ENCODE measurements at regions not wholly inside any gene's neighbourhood (a gene's known extent, or its start where the extent isn't known, plus 50 kb on each side); places are given as distances from the start of the nearest gene placed in this dataset.
"Not testable (repeated sequence)": the region's sequence is repeated elsewhere in the genome, so short reads cannot be mapped to it uniquely, and the experiment has no call there.

DNA sequence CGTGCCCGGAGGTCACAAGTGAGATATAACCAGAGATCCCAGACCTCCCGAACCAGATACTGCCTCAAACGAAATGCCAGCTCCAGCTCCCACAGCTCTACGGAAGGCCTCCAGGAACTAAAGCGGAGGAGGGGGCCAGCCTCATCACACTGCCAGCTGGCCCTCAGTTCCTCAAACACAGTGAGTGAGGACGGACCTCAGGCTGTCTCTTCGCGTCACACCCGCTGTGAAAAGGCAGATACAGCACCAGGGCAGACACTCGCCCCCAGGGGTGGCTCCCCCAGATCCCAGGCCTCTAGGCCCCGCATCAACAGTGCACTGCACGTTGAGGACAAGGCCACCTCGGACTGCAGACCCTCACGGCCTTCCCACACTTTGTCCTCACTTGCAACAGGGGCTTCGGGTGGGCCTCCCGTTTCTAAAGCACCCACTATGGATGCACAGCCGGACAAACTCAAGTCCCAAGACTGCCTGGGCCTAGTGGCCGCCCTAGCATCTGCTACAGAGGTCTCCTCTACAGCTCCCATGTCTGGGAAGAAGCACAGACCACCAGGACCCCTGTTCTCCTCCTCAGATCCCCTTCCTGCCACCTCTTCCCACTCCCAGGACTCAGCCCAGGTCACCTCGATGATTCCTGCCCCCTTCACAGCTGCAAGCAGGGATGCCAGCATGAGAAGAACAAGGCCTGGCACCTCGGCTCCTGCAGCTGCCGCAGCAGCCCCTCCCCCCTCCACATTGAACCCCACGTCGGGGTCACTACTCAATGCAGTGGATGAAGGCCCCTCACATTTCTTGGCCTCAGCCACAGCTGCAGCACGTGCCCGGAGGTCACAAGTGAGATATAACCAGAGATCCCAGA is 149.3 kb upstream of the C1QTNF3 start:
- not testable (repeated sequence) for H3K36me3 ChIP-seq (replicated peaks); H3K4me1 ChIP-seq; H3K4me3 ChIP-seq; H3K27me3 ChIP-seq (ENCODE audit: low read depth); H3K9me3 ChIP-seq
- in situ Hi-C loops (cut with MboI; ENCODE audit: low sequenced_read_pairs) = loop anchor here (25.0 kb wide), 1 partner anchor 695 kb away; no protein-coding TSS in a partner anchor
- DNase-seq (ENCODE audit: low spot score in 2 of 2) = peak; percentile 1 to 34

DNA sequence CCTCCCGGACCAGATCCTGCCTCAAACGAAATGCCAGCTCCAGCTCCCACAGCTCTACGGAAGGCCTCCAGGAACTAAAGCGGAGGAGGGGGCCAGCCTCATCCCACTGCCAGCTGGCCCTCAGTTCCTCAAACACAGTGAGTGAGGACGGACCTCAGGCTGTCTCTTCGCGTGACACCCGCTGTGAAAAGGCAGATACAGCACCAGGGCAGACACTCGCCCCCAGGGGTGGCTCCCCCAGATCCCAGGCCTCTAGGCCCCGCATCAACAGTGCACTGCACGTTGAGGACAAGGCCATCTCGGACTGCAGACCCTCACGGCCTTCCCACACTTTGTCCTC is 149.9 kb upstream of the C1QTNF3 start:
- not testable (repeated sequence) for H3K27me3 ChIP-seq (ENCODE audit: low read depth); H3K9me3 ChIP-seq; H3K4me1 ChIP-seq; H3K4me3 ChIP-seq; H3K36me3 ChIP-seq (replicated peaks)
- DNase-seq (ENCODE audit: low spot score in 2 of 2) = peak in 1 of 2 experiments; percentile 21
- in situ Hi-C loops (cut with MboI; ENCODE audit: low sequenced_read_pairs) = loop anchor here (25.0 kb wide), 1 partner anchor 694 kb away; no protein-coding TSS in a partner anchor

GRCh38 chr5:34193297-34193696 is 150.3 kb upstream of the C1QTNF3 start:
- not testable (repeated sequence) for H3K27me3 ChIP-seq (ENCODE audit: low read depth); H3K4me3 ChIP-seq; H3K4me1 ChIP-seq; H3K36me3 ChIP-seq (replicated peaks); H3K9me3 ChIP-seq
- DNase-seq (ENCODE audit: low spot score in 2 of 2) = peak; percentile 2 to 17
- in situ Hi-C loops (cut with MboI; ENCODE audit: low sequenced_read_pairs) = loop anchor here (25.0 kb wide), 1 partner anchor 694 kb away; no protein-coding TSS in a partner anchor

DNA sequence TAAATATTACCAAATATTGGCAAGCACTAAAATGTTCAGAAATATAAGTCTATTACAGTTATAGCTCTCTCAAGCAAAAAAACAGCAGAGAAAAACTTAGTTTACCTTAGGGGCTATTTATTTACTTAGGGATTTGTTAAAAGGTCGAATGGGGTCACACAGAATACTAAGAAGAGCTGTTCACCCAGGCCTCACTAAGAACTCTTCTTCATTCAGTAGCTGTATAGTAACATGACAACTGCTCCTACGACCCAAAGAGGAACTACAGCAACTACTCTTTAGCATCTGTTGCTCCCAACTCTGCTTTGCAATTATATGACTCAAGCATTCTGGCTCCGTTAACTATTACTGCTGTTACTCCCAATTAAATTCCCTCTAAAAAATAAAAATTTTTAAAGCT is 150.8 kb upstream of the C1QTNF3 start:
- not testable (repeated sequence) for H3K36me3 ChIP-seq (replicated peaks); H3K4me1 ChIP-seq; H3K27me3 ChIP-seq (ENCODE audit: low read depth); H3K9me3 ChIP-seq; DNase-seq (ENCODE audit: low spot score in 2 of 2); H3K4me3 ChIP-seq
- in situ Hi-C loops (cut with MboI; ENCODE audit: low sequenced_read_pairs) = loop anchor here (25.0 kb wide), 1 partner anchor 693 kb away; no protein-coding TSS in a partner anchor

- H3K36me3 ChIP-seq (replicated peaks); H3K4me3 ChIP-seq; DNase-seq (ENCODE audit: low spot score in 2 of 2); H3K27me3 ChIP-seq (ENCODE audit: low read depth); H3K4me1 ChIP-seq; H3K9me3 ChIP-seq: not testable (repeated sequence)
- in situ Hi-C loops (cut with MboI; ENCODE audit: low sequenced_read_pairs) = loop anchor here (25.0 kb wide), 1 partner anchor 691 kb away; no protein-coding TSS in a partner anchor
Observed at GRCh38 chr5:34196091-34196490, 153.1 kb upstream of the C1QTNF3 start.

- H3K4me1 ChIP-seq; H3K36me3 ChIP-seq (replicated peaks); DNase-seq (ENCODE audit: low spot score in 2 of 2); in situ Hi-C loops (cut with MboI; ENCODE audit: low sequenced_read_pairs); H3K27me3 ChIP-seq (ENCODE audit: low read depth); H3K9me3 ChIP-seq; H3K4me3 ChIP-seq: not testable (repeated sequence)
Observed at GRCh38 chr5:34205347-34205746, 162.3 kb upstream of the C1QTNF3 start.

DNA sequence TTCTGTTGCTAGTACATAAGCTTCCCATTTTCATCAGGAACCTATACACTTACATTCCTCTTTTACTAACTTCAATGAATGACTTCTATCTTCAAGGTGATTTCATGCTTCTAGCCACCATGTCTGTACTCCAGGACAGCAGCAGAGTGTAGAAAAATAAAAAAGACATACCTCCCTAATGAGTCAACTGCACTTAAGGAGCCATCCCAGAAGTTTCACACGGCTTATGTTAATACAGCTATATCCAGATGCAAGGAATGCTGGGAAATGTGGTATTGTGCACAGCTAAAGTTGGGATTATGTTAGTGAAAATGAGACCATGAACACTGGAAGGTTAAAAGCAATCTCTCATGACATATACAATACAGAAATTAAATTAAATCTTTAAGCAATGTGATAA is 174.4 kb upstream of the C1QTNF3 start:
- in situ Hi-C loops (cut with MboI; ENCODE audit: low sequenced_read_pairs); H3K4me1 ChIP-seq; H3K27me3 ChIP-seq (ENCODE audit: low read depth); H3K4me3 ChIP-seq; H3K9me3 ChIP-seq; H3K36me3 ChIP-seq (replicated peaks); DNase-seq (ENCODE audit: low spot score in 2 of 2): not testable (repeated sequence)

- H3K9me3 ChIP-seq; H3K27me3 ChIP-seq (ENCODE audit: low read depth); in situ Hi-C loops (cut with MboI; ENCODE audit: low sequenced_read_pairs): not testable (repeated sequence)
Observed at GRCh38 chr5:34221329-34222073, 178.5 kb upstream of the C1QTNF3 start.

DNA sequence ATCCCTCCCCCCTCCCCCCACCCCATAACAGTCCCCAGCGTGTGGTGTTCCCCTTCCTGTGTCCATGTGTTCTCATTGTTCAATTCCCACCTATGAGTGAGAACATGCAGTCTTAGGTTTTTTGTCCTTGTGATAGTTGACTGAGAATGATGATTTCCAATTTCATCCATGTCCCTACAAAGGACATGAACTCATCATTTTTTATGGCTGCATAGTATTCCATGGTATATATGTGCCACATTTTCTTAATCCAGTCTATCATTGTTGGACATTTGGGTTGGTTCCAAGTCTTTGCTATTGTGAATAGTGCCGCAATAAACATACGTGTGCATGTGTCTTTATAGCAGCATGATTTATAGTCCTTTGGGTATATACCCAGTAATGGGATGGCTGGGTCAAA is 180.1 kb upstream of the C1QTNF3 start:
- H3K36me3 ChIP-seq (replicated peaks); H3K27me3 ChIP-seq (ENCODE audit: low read depth); DNase-seq (ENCODE audit: low spot score in 2 of 2); H3K4me3 ChIP-seq; H3K4me1 ChIP-seq; in situ Hi-C loops (cut with MboI; ENCODE audit: low sequenced_read_pairs); H3K9me3 ChIP-seq: not testable (repeated sequence)

More at GRCh38 chr5:34221329-34222073, 178.5 kb upstream of the C1QTNF3 start:
- not testable (repeated sequence) for H3K4me3 ChIP-seq; H3K36me3 ChIP-seq (replicated peaks); H3K4me1 ChIP-seq; DNase-seq (ENCODE audit: low spot score in 2 of 2)

GRCh38 chr5:34230402-34230801 is 187.4 kb upstream of the C1QTNF3 start:
- DNase-seq (ENCODE audit: low spot score in 2 of 2); H3K36me3 ChIP-seq (replicated peaks); in situ Hi-C loops (cut with MboI; ENCODE audit: low sequenced_read_pairs); H3K4me3 ChIP-seq; H3K4me1 ChIP-seq; H3K9me3 ChIP-seq; H3K27me3 ChIP-seq (ENCODE audit: low read depth): not testable (repeated sequence)

GRCh38 chr5:34243802-34244201 is 200.8 kb upstream of the C1QTNF3 start:
- in situ Hi-C loops (cut with MboI; ENCODE audit: low sequenced_read_pairs) = not testable (repeated sequence)

DNA sequence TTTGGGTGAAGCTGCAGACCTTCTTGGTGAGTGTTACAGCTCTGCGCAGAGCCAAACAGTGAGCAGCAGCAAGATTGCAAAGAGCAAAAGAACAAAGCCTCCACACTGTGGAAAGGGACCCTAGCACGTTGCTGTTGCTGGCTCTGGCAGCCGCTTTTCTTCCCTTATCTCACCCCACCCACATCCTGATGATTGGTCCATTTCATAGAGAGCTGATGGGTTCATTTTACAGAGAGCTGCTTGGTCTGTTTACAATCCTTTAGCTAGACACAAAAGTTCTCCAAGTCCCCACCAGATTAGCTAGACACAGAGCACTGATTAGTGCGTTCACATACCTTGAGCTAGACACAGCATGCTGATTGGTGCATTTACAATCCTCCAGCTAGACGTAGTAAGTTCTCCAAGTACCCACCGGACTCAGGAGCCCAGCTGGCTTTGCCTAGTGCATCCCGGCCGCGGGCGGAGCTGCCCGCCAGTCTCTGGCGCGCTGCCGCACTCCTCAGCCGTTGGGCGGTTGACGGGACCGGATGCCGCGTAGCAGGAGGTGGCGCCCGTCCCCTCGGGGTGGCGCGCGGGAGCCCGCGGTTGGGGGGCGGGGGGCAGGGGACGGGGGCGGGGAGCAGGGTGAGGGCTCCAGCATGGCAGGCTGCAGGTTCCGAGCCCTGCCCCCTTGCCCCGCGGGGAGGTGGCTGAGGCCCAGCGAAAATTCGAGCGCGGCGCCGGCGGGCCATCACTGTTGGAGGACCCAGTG is 201.4 kb upstream of the C1QTNF3 start:
- peak overlapping the region; percentile 32 for H3K4me3 ChIP-seq
- H3K4me1 ChIP-seq; in situ Hi-C loops (cut with MboI; ENCODE audit: low sequenced_read_pairs); H3K36me3 ChIP-seq (replicated peaks); H3K9me3 ChIP-seq; H3K27me3 ChIP-seq (ENCODE audit: low read depth): not testable (repeated sequence)
- DNase-seq (ENCODE audit: low spot score in 2 of 2) = peak; percentile 8 to 81

More at GRCh38 chr5:34243802-34244201, 200.8 kb upstream of the C1QTNF3 start:
- peak overlapping the region; percentile 32 for H3K4me3 ChIP-seq
- not testable (repeated sequence) for DNase-seq (ENCODE audit: low spot score in 2 of 2); H3K27me3 ChIP-seq (ENCODE audit: low read depth); H3K36me3 ChIP-seq (replicated peaks); H3K4me1 ChIP-seq; H3K9me3 ChIP-seq

- H3K9me3 ChIP-seq; H3K4me1 ChIP-seq; H3K27me3 ChIP-seq (ENCODE audit: low read depth); in situ Hi-C loops (cut with MboI; ENCODE audit: low sequenced_read_pairs); H3K36me3 ChIP-seq (replicated peaks); DNase-seq (ENCODE audit: low spot score in 2 of 2): not testable (repeated sequence)
- peak overlapping the region; percentile 32 for H3K4me3 ChIP-seq
Observed at GRCh38 chr5:34245032-34245394, 202.0 kb upstream of the C1QTNF3 start.

GRCh38 chr5:34245813-34246212 is 202.8 kb upstream of the C1QTNF3 start:
- DNase-seq (ENCODE audit: low spot score in 2 of 2) = peak in 1 of 2 experiments; percentile 5
- H3K36me3 ChIP-seq (replicated peaks); in situ Hi-C loops (cut with MboI; ENCODE audit: low sequenced_read_pairs); H3K4me1 ChIP-seq; H3K27me3 ChIP-seq (ENCODE audit: low read depth); H3K9me3 ChIP-seq: not testable (repeated sequence)
- peak overlapping the region; percentile 21 for H3K4me3 ChIP-seq
